PC-9 (cell line): ENCODE measurements at regions not wholly inside any gene's neighbourhood (a gene's known extent, or its start where the extent isn't known, plus 50 kb on each side); places are given as distances from the start of the nearest gene placed in this dataset.

ENCODE experiments used
- BruUV-seq: library from RNA; stranded (reverse); fragments of 400-500 nt; replicated peaks from 2 replicates; lab custom pipeline; 2021; lab: Mats Ljungman, UMichigan
- CTCF ChIA-PET: fragments of 300-600 bp; sonication (Branson Sonifier 250); formaldehyde crosslinking; loops from one replicate; lab custom pipeline; 2022; ENCODE audit warnings: antibody characterized with exemption; lab: Charles Lee
- POLR2A ChIA-PET: fragments of 300-600 bp; sonication (Branson Sonifier 250); formaldehyde crosslinking; loops from one replicate; lab custom pipeline; 2022; ENCODE audit warnings: antibody characterized with exemption; ENCODE audit not compliant: unreplicated experiment; lab: Charles Lee
- DNase-seq, 2 experiments: peaks; one replicate each; pipeline versions ENCODE4 v3.0.0 to v3.0.0-alpha.2; 2015 to 2022; ENCODE audit warnings: mixed read lengths in 1 of 2
- H2AFZ ChIP-seq: fragments of 200-600 bp; sonication (generic); 2 replicates; pipeline ENCODE4 v1.8.1; 2017; ENCODE audit warnings: antibody characterized with exemption
- H3F3A ChIP-seq: fragments of 200-600 bp; sonication (generic); 2 replicates; pipeline ENCODE4 v1.8.1; 2017; ENCODE audit warnings: antibody characterized with exemption, mild to moderate bottlenecking, low read depth; ENCODE audit not compliant: insufficient read depth
- H3K27ac ChIP-seq: fragments of 200-600 bp; sonication (generic); 2 replicates; pipeline ENCODE4 v1.6.1; 2016; ENCODE audit warnings: mixed run types
- H3K27me3 ChIP-seq: fragments of 200-600 bp; sonication (generic); 2 replicates; pipeline ENCODE4 v1.6.1; 2016; ENCODE audit warnings: low read depth, mixed run types; ENCODE audit not compliant: insufficient read depth
- H3K36me3 ChIP-seq: fragments of 200-600 bp; sonication (generic); 2 replicates; pipeline ENCODE4 v1.6.1; 2016; ENCODE audit warnings: low read depth, mixed run types
- H3K4me1 ChIP-seq: fragments of 200-600 bp; sonication (generic); replicated peaks from 2 replicates; pipeline ENCODE4 v1.6.1; 2016; ENCODE audit warnings: mixed run types; ENCODE audit not compliant: insufficient read depth
- H3K4me2 ChIP-seq: fragments of 200-600 bp; sonication (generic); 2 replicates; pipeline ENCODE4 v1.6.1; 2017; ENCODE audit warnings: mixed run types
- H3K4me3 ChIP-seq: fragments of 200-600 bp; sonication (generic); 2 replicates; pipeline ENCODE4 v1.6.1; 2016; ENCODE audit warnings: mixed run types
- H3K79me2 ChIP-seq: fragments of 200-600 bp; sonication (generic); 2 replicates; pipeline ENCODE4 v1.6.1; 2017; ENCODE audit warnings: low read depth, mixed run types
- H3K9me2 ChIP-seq: fragments of 200-600 bp; sonication (generic); 2 replicates; pipeline ENCODE4 v1.8.1; 2017; ENCODE audit warnings: mild to moderate bottlenecking; ENCODE audit not compliant: insufficient read depth
- H3K9me3 ChIP-seq: fragments of 200-600 bp; sonication (generic); 2 replicates; pipeline ENCODE4 v1.8.1; 2016; ENCODE audit warnings: low read depth; ENCODE audit not compliant: insufficient read depth
- H4K20me1 ChIP-seq: fragments of 200-600 bp; sonication (generic); 2 replicates; pipeline ENCODE4 v1.8.1; 2017; ENCODE audit not compliant: insufficient read depth
- CTCF ChIP-seq: fragments of 200-600 bp; sonication (generic); conservative IDR thresholded peaks from 2 replicates; pipeline ENCODE4 v1.6.1; 2017; ENCODE audit warnings: mixed run types, antibody characterized with exemption, mild to moderate bottlenecking, moderate library complexity
- EZH2 ChIP-seq: fragments of 200-600 bp; sonication (generic); IDR thresholded peaks from 2 replicates; pipeline ENCODE4 v1.8.0; 2017; ENCODE audit warnings: antibody characterized with exemption, low read depth
- intact Hi-C: fragments of 100-400 bp; cut with micrococcal nuclease; formaldehyde crosslinking; loops from one replicate; pipeline ENCODE4 v1.10.0; 2022; ENCODE audit not compliant: unreplicated experiment

- H3K9me2 ChIP-seq, result no peaks in the 10 kb centered on the region
- H3K4me2 ChIP-seq, result no peak overlapping the region
- BruUV-seq, result no TSS peak
- no peaks in the 10 kb centered on the region for H4K20me1 ChIP-seq
- H3K9me3 ChIP-seq, result no peaks in the 10 kb centered on the region
- no peak for TF ChIP-seq CTCF
- TF ChIP-seq EZH2, result no peak
- ChIA-PET POLR2A (no interaction called here), CTCF (no interaction called here)
- DNase-seq, result no peak
- no peaks in the 10 kb centered on the region for H3K27me3 ChIP-seq
- no peaks in the 10 kb centered on the region for H3K79me2 ChIP-seq
- H3K36me3 ChIP-seq, result no peaks in the 10 kb centered on the region
- no peak overlapping the region for H3K27ac ChIP-seq
- no peaks in the 10 kb centered on the region for H3F3A ChIP-seq
- no peak overlapping the region for H2AFZ ChIP-seq
- intact Hi-C loops, result no loop called here
- H3K4me3 ChIP-seq, result no peak overlapping the region
- H3K4me1 ChIP-seq, result no peaks in the 10 kb centered on the region
Measured at GRCh38 chr3:141418751-141419150, 50.4 kb downstream of the ZBTB38 start.

GRCh38 chr3:141419946-141420345, 51.6 kb downstream of the ZBTB38 start:
- Histone ChIP-seq H3F3A (no peaks in the 10 kb centered on the region), H3K9me3 (no peaks in the 10 kb centered on the region), H3K27ac (no peak overlapping the region), H3K4me1 (no peaks in the 10 kb centered on the region), H3K4me3 (no peak overlapping the region), H2AFZ (no peak overlapping the region), H3K4me2 (no peak overlapping the region), H4K20me1 (no peaks in the 10 kb centered on the region), H3K27me3 (no peaks in the 10 kb centered on the region), H3K79me2 (no peaks in the 10 kb centered on the region), H3K9me2 (no peaks in the 10 kb centered on the region), H3K36me3 (no peaks in the 10 kb centered on the region)
- CTCF ChIA-PET, result no interaction called here
- intact Hi-C loops, result no loop called here
- no peak for DNase-seq
- POLR2A ChIA-PET, result no interaction called here
- BruUV-seq, result no TSS peak
- TF ChIP-seq CTCF (no peak), EZH2 (no peak)

- BruUV-seq, result no TSS peak
- no peaks in the 10 kb centered on the region for H3K9me2 ChIP-seq
- no peaks in the 10 kb centered on the region for H3K9me3 ChIP-seq
- H3K27ac ChIP-seq, result no peak overlapping the region
- no peaks in the 10 kb centered on the region for H3K27me3 ChIP-seq
- no peak overlapping the region for H3K4me3 ChIP-seq
- POLR2A ChIA-PET, result no interaction called here
- no peaks in the 10 kb centered on the region for H3K4me1 ChIP-seq
- H3K79me2 ChIP-seq, result no peaks in the 10 kb centered on the region
- no peak for DNase-seq
- H3K36me3 ChIP-seq, result no peaks in the 10 kb centered on the region
- TF ChIP-seq EZH2, result no peak
- TF ChIP-seq CTCF, result no peak
- CTCF ChIA-PET, result no interaction called here
- no peaks in the 10 kb centered on the region for H3F3A ChIP-seq
- no peaks in the 10 kb centered on the region for H4K20me1 ChIP-seq
- no peak overlapping the region for H3K4me2 ChIP-seq
- intact Hi-C loops, result no loop called here
- no peak overlapping the region for H2AFZ ChIP-seq
Measured at GRCh38 chr3:141421186-141421585, 52.9 kb downstream of the ZBTB38 start.
